ENCODE measurements at regions not wholly inside any gene's neighbourhood (a gene's known extent, or its start where the extent isn't known, plus 50 kb on each side); places are given as distances from the start of the nearest gene placed in this dataset.

GRCh38 chr5:6235726-6236125 is 142.6 kb downstream of the MED10 start:
- no peak for DNase-seq

DNA sequence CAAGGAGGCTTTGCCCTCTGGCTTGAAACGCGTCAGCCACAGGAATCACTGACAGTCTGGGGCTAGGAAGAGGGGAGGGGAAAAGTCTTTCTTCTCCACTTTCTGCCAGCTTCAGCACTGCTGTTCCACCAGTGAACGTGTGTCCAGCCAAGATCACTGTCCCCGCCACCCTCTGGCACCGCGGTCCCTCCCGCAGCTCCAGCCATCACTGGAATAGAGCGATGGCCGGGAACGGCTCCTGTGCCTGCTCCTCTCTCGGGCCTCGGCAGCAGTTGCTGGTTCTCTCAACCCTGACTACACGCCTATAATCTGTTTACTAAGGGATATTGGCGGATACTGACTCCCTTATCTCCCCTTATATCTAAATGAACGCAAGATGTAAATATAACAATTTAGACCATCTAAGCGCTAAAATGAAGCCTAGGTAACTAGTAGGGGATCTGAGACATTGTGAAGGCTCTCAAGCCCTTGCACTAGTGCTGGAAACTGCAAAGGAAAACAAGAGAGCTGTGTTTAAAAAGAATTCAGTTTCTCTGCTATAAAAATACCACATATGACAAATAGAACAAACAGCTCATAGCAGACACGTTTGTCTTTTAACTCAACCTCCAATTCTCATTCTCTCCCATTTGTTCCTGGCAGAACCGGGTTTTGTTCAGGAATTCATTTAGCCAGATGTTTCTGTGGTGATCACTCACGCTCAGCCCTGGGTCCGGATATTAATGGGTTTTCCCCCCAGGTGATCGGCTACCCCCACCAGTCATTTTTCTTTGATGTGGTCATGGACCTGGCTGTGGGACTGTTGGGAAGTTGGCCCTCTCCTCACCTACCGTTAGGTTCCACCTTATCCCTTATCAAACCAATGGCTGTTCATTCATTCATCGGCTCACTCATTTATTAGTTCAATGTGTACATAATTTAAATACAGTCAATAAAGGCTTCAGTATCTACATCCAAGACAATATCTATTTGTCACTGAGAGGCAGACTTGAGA is 149.8 kb downstream of the MED10 start:
- no peak for DNase-seq

DNA sequence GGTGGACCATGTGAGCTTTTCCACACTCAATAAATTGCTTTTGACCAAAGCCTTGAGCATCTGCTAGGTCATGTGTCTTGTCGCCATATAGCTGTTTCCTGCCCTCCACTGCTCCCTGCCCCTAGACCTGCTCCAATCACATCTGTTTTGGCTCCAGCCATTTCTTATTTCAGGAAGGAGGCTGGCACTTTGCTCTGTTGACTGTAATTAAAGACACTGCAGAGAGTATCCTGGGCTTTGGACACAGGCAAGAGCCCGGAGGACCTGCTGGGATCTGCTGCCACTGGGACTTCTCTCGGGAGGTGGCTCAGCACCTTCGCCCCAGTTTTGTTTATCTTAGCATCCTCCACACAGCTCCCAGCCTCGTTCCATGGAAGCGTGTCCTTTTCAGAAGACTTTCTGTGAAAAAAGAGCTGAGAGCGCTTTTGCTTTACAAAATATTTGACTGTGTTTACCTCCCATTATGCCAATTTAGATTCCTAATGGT is 153.2 kb downstream of the MED10 start:
- no peak for DNase-seq

DNA sequence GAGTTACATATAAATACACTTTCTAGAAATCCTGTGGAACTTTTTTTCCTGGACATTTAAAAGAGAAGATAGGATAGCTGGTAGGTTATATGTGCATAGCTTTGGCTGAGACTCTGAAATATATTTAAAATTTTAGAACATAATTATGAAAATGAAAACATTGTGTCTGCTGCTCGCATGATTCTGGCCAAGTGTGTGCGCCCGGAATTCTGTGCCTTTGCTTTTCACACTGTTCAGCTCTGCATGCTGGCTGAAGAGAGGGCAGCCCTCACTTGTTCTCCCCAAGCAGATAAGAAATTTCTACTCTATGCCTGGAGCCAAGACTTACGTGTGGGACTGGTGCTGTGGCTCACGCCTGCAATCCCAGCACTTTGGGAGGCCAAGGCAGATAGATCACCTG is 153.9 kb downstream of the MED10 start:
- no peak for DNase-seq

DNA sequence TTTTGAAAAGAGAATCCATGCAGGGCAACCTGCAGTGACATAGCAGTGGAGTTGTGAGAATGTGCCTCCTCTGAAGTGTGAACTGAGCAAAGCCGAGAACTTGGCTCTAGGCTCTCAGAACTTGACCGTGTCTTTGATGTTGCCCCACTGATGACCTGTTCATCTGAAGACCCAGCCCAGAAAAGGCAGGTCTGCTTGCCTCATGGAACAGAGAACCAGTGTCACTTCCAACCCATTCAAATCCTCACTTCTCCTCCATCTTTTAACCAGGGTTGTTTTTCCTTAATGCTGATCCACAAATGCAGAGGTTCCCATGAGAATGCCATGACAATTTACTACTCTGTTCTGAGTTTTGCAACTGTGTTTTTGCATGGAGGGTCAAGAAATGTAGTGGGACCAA is 155.4 kb downstream of the MED10 start:
- no peak for DNase-seq

- no peak for DNase-seq
These were observed 156.2 kb downstream of the MED10 start for GRCh38 chr5:6222121-6222520.

- no peak for DNase-seq
These were observed 157.2 kb downstream of the MED10 start for GRCh38 chr5:6221141-6221626.

GRCh38 chr5:6220346-6221088 is 157.8 kb downstream of the MED10 start:
- peak; percentile 24 to 36 for DNase-seq

DNA sequence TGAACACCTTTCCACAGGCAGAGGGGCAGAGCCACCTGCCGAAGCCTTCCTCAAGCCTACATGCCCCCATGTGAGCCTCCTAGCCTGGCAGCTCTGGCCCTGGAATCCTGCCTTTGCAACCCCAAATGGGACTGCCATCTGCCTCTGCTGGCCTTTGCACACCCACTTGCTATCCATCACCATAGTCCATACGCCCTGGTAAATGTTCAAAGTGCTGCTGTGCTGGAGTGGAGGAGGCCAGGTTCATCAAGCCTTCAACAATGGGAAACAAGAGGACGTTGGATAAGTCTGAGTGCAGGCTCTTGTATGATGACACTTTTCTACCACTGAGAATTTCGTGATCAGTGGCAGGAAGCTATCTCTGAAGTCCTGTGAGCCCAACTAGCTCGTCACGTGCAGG is 159.8 kb downstream of the MED10 start:
- DNase-seq: no peak

DNA sequence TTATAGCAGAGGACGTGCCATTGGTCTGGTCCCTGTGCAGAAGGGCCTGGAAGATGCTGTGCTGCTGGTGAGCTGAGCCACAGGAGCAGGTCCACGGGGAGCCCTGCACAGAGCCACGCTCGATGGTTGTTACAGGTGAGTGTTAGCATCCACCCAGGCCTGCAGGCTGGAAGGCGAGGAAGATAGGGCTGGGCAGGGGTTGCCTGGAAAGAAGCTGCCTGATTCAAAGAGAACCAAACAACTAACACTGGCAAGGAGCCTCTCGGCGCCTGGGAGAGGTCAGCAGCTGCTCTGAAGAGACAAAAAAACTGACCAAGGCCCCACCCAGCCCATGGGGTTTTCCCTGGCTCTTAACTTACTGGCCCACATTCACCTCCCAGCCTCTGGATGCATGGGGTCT is 160.2 kb downstream of the MED10 start:
- DNase-seq: no peak

- DNase-seq: no peak
These were observed 161.8 kb downstream of the MED10 start for GRCh38 chr5:6216471-6217075.

DNA sequence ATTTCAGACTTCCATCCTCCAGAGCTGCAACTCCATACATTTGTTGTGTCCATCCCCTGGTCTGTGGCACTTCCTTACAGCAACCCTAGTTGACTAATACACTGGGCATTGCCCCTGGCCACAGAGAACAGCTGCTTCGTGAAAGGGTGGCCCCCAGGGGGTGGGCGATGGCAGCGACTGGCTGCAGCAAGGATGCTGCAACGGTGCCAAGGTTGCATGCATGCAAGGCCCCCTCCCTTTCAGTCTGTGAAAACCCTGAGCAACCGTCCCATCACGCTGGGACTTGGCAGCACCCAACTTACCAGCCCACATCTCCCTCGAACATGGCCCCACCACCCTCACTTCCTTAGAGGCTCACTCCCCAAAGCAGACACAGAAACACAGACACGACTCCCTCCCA is 162.5 kb downstream of the MED10 start:
- peak in 1 of 2 experiments; percentile 25 for DNase-seq

- no peak for DNase-seq
These were observed 166.1 kb downstream of the MED10 start for GRCh38 chr5:6212244-6212643.

DNA sequence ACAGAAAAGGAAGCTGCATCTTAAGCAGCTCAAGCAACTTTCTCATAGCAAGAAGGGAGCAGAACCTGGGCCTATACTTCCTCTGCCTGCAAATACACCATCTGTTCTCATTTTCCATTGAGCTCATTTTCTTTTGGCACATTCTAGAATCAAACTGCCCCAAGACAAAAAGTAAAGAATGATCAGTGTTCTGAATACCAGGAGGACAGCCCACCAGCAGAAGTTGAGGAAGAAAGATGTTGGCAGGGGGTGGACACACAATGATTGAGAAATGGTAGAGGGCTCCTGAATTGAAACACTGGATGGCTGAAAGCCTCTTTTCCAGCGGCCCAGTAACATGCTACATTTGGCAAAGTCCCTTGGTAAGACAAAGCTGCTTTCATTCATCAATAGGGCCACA is 171.8 kb downstream of the MED10 start:
- DNase-seq: no peak

GRCh38 chr5:6202968-6203365 is 175.4 kb downstream of the MED10 start:
- no peak for DNase-seq

DNA sequence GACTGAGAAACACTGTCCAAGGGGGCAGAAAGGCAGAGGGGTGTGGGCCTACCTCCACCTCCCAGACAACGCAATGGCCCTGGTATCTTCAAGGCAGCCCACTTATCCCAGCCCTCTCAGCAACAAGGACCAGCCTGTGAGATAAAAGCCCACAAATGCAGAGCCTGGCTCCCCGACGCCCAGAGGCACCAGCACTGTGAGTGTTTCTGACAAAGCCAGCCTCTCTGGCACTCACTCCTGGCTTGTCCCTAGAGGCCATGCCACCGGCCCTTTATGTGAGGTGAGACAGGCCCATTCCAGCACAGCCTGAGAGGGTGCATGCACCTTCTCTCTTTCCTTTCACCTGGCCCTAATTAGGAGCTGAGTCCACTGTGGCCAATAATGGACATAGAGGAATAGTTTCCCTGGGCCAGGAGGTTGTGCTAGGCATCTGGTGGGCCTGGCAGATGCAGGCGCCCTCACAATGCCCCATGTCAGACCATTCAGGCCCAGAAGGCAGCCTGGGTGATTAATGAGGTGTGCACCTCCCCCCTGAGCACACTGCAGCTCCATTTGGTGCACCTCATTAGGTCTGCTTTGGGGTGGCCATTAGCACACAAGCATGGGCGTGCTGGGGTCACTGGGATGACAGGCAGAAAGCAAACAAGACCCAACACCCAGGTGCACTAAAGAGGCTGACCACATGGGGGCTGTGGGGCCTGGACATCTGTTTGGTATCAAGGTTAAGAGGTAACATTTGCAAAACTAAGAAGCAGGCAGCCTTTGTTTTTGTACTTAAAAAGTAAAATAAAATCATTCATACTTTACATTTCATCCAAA is 176.0 kb downstream of the MED10 start:
- no peak for DNase-seq

DNA sequence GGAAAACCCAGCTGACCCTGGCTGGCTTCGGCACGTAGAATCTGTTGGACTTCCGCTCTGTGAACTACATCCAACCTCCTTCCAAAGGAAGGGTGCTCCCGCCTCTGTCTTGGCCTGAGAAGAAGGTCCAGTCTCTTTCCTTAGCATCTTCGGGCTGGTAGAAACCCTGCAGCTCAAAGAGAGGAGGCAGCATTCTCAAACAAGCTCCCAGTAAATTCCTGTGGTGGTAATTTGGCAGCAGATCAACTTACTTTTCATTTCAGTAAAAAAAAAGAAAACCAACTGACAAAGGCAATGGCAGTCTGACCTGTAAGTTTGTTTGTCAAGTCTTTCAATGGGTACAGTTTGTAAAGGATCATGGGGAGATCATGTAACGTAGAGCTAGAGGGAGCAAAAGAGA is 176.7 kb downstream of the MED10 start:
- no peak for DNase-seq

- no peak for DNase-seq
These were observed 179.8 kb downstream of the MED10 start for GRCh38 chr5:6198531-6198930.

DNA sequence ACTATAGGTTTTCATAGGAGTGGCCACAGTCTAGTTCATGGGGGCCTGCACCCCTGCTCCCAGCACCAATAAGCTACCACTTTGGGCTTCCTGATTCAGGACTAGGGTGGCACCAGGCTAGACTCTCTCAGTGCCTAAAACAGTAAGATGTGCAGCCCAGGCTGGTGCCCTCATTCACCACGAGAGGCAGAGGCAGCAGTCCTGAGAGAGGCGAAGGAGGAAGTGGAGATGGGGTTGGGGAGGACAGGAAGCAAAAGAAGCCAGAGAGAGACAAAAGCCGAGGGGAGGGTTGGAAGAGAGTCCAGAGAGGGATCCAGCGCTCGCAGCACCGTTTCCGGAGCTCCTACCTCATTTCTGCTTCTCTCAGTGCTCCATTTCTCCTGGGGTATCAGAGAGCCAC is 180.9 kb downstream of the MED10 start:
- DNase-seq: peak; percentile 77 to 83

- DNase-seq: no peak
These were observed 182.5 kb downstream of the MED10 start for GRCh38 chr5:6195711-6196358.

GRCh38 chr5:6194906-6195612 is 183.3 kb downstream of the MED10 start:
- no peak for DNase-seq

Data from Kasumi-1 (cell line).